Parathyroid adenoma (tissue), 2 donors: ENCODE measurements at regions not wholly inside any gene's neighbourhood (a gene's known extent, or its start where the extent isn't known, plus 50 kb on each side); places are given as distances from the start of the nearest gene placed in this dataset.

Source experiments
- H2AFZ ChIP-seq: fragments of 300-600 bp; sonication (generic); one replicate; pipeline ENCODE4 v1.7.0; 2017; ENCODE audit warnings: antibody characterized with exemption, mild to moderate bottlenecking
- H3K27ac ChIP-seq: fragments of 300-600 bp; sonication (generic); one replicate; pipeline ENCODE4 v1.7.0; 2017
- H3K27me3 ChIP-seq: fragments of 300-600 bp; sonication (generic); one replicate; pipeline ENCODE4 v1.7.0; 2017; ENCODE audit warnings: low read length; ENCODE audit not compliant: control insufficient read depth, insufficient read depth
- H3K36me3 ChIP-seq: fragments of 300-600 bp; sonication (generic); one replicate; pipeline ENCODE4 v1.7.0; 2017; ENCODE audit warnings: low read length; ENCODE audit not compliant: control insufficient read depth, insufficient read depth
- H3K4me1 ChIP-seq: fragments of 300-600 bp; sonication (generic); one replicate; pipeline ENCODE4 v1.7.0; 2017; ENCODE audit warnings: control low read depth
- H3K4me2 ChIP-seq: fragments of 300-600 bp; sonication (generic); one replicate; pipeline ENCODE4 v1.7.0; 2017; ENCODE audit warnings: low read length
- H3K4me3 ChIP-seq: fragments of 300-600 bp; sonication (generic); one replicate; pipeline ENCODE4 v1.7.0; 2017; ENCODE audit warnings: low read depth, low read length
- H3K79me2 ChIP-seq: fragments of 300-600 bp; sonication (generic); one replicate; pipeline ENCODE4 v1.7.0; 2017; ENCODE audit warnings: control low read depth
- H3K9ac ChIP-seq: fragments of 300-600 bp; sonication (generic); one replicate; pipeline ENCODE4 v1.7.0; 2017; ENCODE audit warnings: mild to moderate bottlenecking
- H3K9me3 ChIP-seq: fragments of 300-600 bp; sonication (generic); one replicate; pipeline ENCODE4 v1.7.0; 2017; ENCODE audit warnings: low read length; ENCODE audit not compliant: control insufficient read depth
- CTCF ChIP-seq: fragments of 300-600 bp; sonication (generic); IDR thresholded peaks from one replicate; pipeline ENCODE4 v1.7.0; 2017; ENCODE audit warnings: antibody characterized with exemption, mild to moderate bottlenecking
- donor health status: primary hyperparathyroidism.

GRCh38 chr11:127071606-127072005 lies 71.0 kb upstream of the KIRREL3 start:
- no peak for TF ChIP-seq CTCF
- Histone ChIP-seq H3K9ac (no peak overlapping the region), H3K4me3 (no peak overlapping the region), H3K79me2 (no peaks in the 10 kb centered on the region), H3K36me3 (no peaks in the 10 kb centered on the region), H3K9me3 (no peaks in the 10 kb centered on the region), H3K4me1 (no peaks in the 10 kb centered on the region), H3K27me3 (no peaks in the 10 kb centered on the region), H3K27ac (no peak overlapping the region), H2AFZ (no peak overlapping the region), H3K4me2 (no peak overlapping the region)

- no peaks in the 10 kb centered on the region for H3K9me3 ChIP-seq
- no peaks in the 10 kb centered on the region for H3K36me3 ChIP-seq
- no peak overlapping the region for H3K9ac ChIP-seq
- H3K27me3 ChIP-seq = no peaks in the 10 kb centered on the region
- H2AFZ ChIP-seq = no peak overlapping the region
- TF ChIP-seq CTCF = no peak
- no peaks in the 10 kb centered on the region for H3K4me1 ChIP-seq
- H3K27ac ChIP-seq = no peak overlapping the region
- H3K4me2 ChIP-seq = no peak overlapping the region
- H3K4me3 ChIP-seq = no peak overlapping the region
- no peaks in the 10 kb centered on the region for H3K79me2 ChIP-seq
Observed at GRCh38 chr11:127070808-127071207, 70.2 kb upstream of the KIRREL3 start.

DNA sequence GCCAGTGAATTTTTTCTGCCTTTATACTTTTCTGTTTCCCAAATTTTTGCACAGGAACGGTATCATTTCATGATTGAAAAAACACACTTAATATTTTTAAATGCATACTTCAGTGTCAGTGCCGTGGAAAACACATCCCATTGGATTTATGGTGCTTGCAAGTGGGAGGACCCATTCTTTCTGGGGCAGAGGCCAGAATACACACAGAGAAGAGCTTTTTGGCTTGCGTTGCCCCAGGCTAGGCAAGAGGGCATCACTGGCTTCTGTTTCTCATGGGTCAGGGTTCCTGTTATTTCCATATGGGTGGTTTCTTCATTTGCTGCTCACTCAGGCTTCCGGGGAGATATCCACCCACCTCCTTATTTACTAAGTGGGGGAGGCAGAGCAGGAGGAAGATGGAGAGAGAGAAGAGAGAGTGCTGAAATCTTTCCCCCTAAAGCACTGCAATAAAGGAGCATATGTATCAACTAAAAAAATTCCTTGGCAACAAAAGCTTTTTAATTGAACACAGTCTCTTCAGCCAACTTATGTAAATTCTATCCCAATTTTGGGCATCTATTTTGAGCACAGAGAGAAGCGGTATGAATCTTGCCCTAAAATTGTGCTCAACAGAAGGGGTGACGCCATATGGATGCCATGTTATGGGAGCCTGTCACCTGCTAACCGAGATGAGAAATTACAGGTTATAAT lies 66.0 kb upstream of the KIRREL3 start:
- Histone ChIP-seq H3K4me3 (no peak overlapping the region), H3K27ac (no peak overlapping the region), H3K9ac (no peak overlapping the region), H3K9me3 (no peaks in the 10 kb centered on the region), H2AFZ (no peak overlapping the region), H3K27me3 (no peaks in the 10 kb centered on the region), H3K36me3 (no peaks in the 10 kb centered on the region), H3K79me2 (no peaks in the 10 kb centered on the region), H3K4me1 (no peaks in the 10 kb centered on the region), H3K4me2 (no peak overlapping the region)
- TF ChIP-seq CTCF = no peak

GRCh38 chr11:127063241-127063640 lies 62.7 kb upstream of the KIRREL3 start:
- no peak overlapping the region for H3K9ac ChIP-seq
- H3K4me1 ChIP-seq = no peaks in the 10 kb centered on the region

More at GRCh38 chr11:127063241-127063640, 62.7 kb upstream of the KIRREL3 start:
- no peak overlapping the region for H3K27ac ChIP-seq
- H3K36me3 ChIP-seq = no peaks in the 10 kb centered on the region
- H3K4me3 ChIP-seq = no peak overlapping the region
- no peak overlapping the region for H2AFZ ChIP-seq
- no peaks in the 10 kb centered on the region for H3K9me3 ChIP-seq
- H3K27me3 ChIP-seq = no peaks in the 10 kb centered on the region
- no peak for TF ChIP-seq CTCF
- H3K4me2 ChIP-seq = no peak overlapping the region
- no peaks in the 10 kb centered on the region for H3K79me2 ChIP-seq
